GM23338 (cell line): ENCODE measurements at regions not wholly inside any gene's neighbourhood (a gene's known extent, or its start where the extent isn't known, plus 50 kb on each side); places are given as distances from the start of the nearest gene placed in this dataset.

Experiments
- ATAC-seq: fragments of 200-7000 bp; cut with Tn5 transposase; 3 replicates; pipeline ENCODE4 v1.9.1; 2020
- DNase-seq: peaks from one replicate; pipeline ENCODE4 v3.0.0-alpha.2; 2015; ENCODE audit warnings: low spot score
- H2AFZ ChIP-seq: fragments of 200-600 bp; sonication (generic); 2 replicates; pipeline ENCODE4 v1.8.0; 2016; ENCODE audit warnings: antibody characterized with exemption, mild to moderate bottlenecking, moderate library complexity
- H3F3A ChIP-seq: fragments of 200-600 bp; sonication (generic); replicated peaks from 2 replicates; pipeline ENCODE4 v1.8.0; 2017; ENCODE audit warnings: antibody characterized with exemption, mixed run types, low read depth
- H3K27ac ChIP-seq: fragments of 200-600 bp; sonication (generic); 2 replicates; pipeline ENCODE4 v1.6.1; 2016; ENCODE audit warnings: low read depth
- H3K27me3 ChIP-seq: fragments of 200-600 bp; sonication (generic); 2 replicates; pipeline ENCODE4 v1.8.0; 2016; ENCODE audit warnings: mild to moderate bottlenecking, mixed run types, moderate library complexity; ENCODE audit not compliant: insufficient read depth
- H3K36me3 ChIP-seq: fragments of 200-600 bp; sonication (generic); 2 replicates; pipeline ENCODE4 v1.8.0; 2016; ENCODE audit warnings: mild to moderate bottlenecking; ENCODE audit not compliant: insufficient read depth
- H3K4me1 ChIP-seq: fragments of 200-600 bp; sonication (generic); 2 replicates; pipeline ENCODE4 v1.8.0; 2016; ENCODE audit warnings: mild to moderate bottlenecking, moderate library complexity; ENCODE audit not compliant: insufficient read depth
- H3K4me2 ChIP-seq: fragments of 200-600 bp; sonication (generic); 2 replicates; pipeline ENCODE4 v1.7.1; 2017; ENCODE audit warnings: mixed run types
- H3K4me3 ChIP-seq: fragments of 200-600 bp; sonication (generic); 2 replicates; pipeline ENCODE4 v1.6.1; 2016; ENCODE audit warnings: mixed run types
- H3K79me2 ChIP-seq: fragments of 200-600 bp; sonication (generic); replicated peaks from 2 replicates; pipeline ENCODE4 v1.8.0; 2017; ENCODE audit warnings: mild to moderate bottlenecking; ENCODE audit not compliant: insufficient read depth
- H3K9me2 ChIP-seq: fragments of 200-600 bp; sonication (generic); 2 replicates; pipeline ENCODE4 v1.8.0; 2017; ENCODE audit not compliant: insufficient read depth
- H4K20me1 ChIP-seq: fragments of 200-600 bp; sonication (generic); replicated peaks from 2 replicates; pipeline ENCODE4 v1.8.0; 2017; ENCODE audit warnings: mild to moderate bottlenecking; ENCODE audit not compliant: insufficient read depth
- H3K27ac Mint-ChIP-seq: 2 replicates; pipeline ENCODE4 v1.8.0; 2020; ENCODE audit warnings: inconsistent platforms, mild to moderate bottlenecking, moderate library complexity, mixed read lengths
- H3K27me3 Mint-ChIP-seq: 3 replicates; pipeline ENCODE4 v1.8.0; 2022; ENCODE audit warnings: low read depth, mild to moderate bottlenecking, moderate library complexity, mixed read lengths, inconsistent platforms; ENCODE audit not compliant: insufficient read depth, poor library complexity
- H3K36me3 Mint-ChIP-seq: 3 replicates; pipeline ENCODE4 v1.8.0; 2021; ENCODE audit warnings: low read depth, mild to moderate bottlenecking, inconsistent platforms, moderate library complexity, mixed read lengths
- H3K4me1 Mint-ChIP-seq: 3 replicates; pipeline ENCODE4 v1.8.0; 2020; ENCODE audit warnings: mild to moderate bottlenecking, inconsistent platforms, mixed read lengths
- H3K4me3 Mint-ChIP-seq: 3 replicates; pipeline ENCODE4 v1.8.0; 2021; ENCODE audit warnings: moderate library complexity, mild to moderate bottlenecking, inconsistent platforms, mixed read lengths
- H3K9me3 Mint-ChIP-seq: 3 replicates; pipeline ENCODE4 v1.8.0; 2020; ENCODE audit warnings: moderate library complexity, mild to moderate bottlenecking, inconsistent platforms, mixed read lengths
- EZH2 ChIP-seq: fragments of 200-600 bp; sonication (generic); IDR thresholded peaks from one replicate; pipeline ENCODE4 v1.8.0; 2017; ENCODE audit warnings: antibody characterized with exemption, mild to moderate bottlenecking, low read depth; ENCODE audit not compliant: unreplicated experiment
- EZH2phosphoT487 ChIP-seq: fragments of 200-600 bp; sonication (generic); IDR thresholded peaks from one replicate; pipeline ENCODE4 v1.8.1; 2018; ENCODE audit warnings: antibody characterized with exemption; ENCODE audit not compliant: unreplicated experiment
- STAT1 ChIP-seq: IDR thresholded peaks from one replicate; pipeline ENCODE4 v1.6.1; 2016; ENCODE audit warnings: antibody characterized with exemption; ENCODE audit not compliant: unreplicated experiment
- ZNF331 ChIP-seq: fragments of 250-450 bp; sonication (Bioruptor Pico); IDR thresholded peaks from 2 replicates; pipeline ENCODE4 v1.5.0; 2020; ENCODE audit warnings: low read depth, mild to moderate bottlenecking, moderate library complexity
- ZNF462 ChIP-seq: fragments of 250-450 bp; sonication (Bioruptor Pico); IDR thresholded peaks from 2 replicates; pipeline ENCODE4 v1.5.0; 2020; ENCODE audit warnings: mild to moderate bottlenecking, moderate library complexity

- TF ChIP-seq ZNF462 (CRISPR knock-in tag) (no peak), EZH2phosphoT487 (no peak), EZH2 (no peak)
Measured at GRCh38 chr3:74673326-74673725, 58.9 kb upstream of the CNTN3 start (continued).

GRCh38 chr3:74664606-74665005 lies 50.1 kb upstream of the CNTN3 start:
- DNase-seq (no peak), ATAC-seq (no peak)
- Histone ChIP-seq H3K79me2 (no peaks in the 10 kb centered on the region), H2AFZ (no peak overlapping the region), H3K27ac (no peak overlapping the region), H4K20me1 (no peaks in the 10 kb centered on the region), H3F3A (no peaks in the 10 kb centered on the region), H3K27me3 (no peaks in the 10 kb centered on the region), H3K36me3 (no peaks in the 10 kb centered on the region), H3K4me3 (no peak overlapping the region), H3K4me2 (no peak overlapping the region), H3K9me2 (no peaks in the 10 kb centered on the region), H3K4me1 (no peaks in the 10 kb centered on the region)
- TF ChIP-seq EZH2 (no peak), ZNF331 (CRISPR knock-in tag) (no peak), ZNF462 (CRISPR knock-in tag) (no peak), STAT1 (no peak), EZH2phosphoT487 (no peak)
- Mint-ChIP-seq H3K4me1 (no peaks in the 10 kb centered on the region; the same call in 2 of the 3 replicates), H3K4me3 (no peak overlapping the region), H3K27me3 (no peaks in the 10 kb centered on the region), H3K27ac (no peak overlapping the region), H3K36me3 (peaks cover 14% of the 10 kb centered on the region), H3K9me3 (peaks cover 21% of the 10 kb centered on the region)
